Activated CD4-positive, alpha-beta memory T cell treated with anti-CD3 and anti-CD28 coated beads, Interleukin-2, amount 10 ng/mL, durations not matched to agents 7 days and 5 days (primary cell): ENCODE measurements at regions not wholly inside any gene's neighbourhood (a gene's known extent, or its start where the extent isn't known, plus 50 kb on each side); places are given as distances from the start of the nearest gene placed in this dataset.

ENCODE experiments used
- CTCF ChIA-PET: fragments of 350-600 bp; sonication (Branson Sonifier 250); formaldehyde crosslinking; loops from one replicate; lab custom pipeline; 2021; ENCODE audit warnings: antibody characterized with exemption, inconsistent platforms; lab: Charles Lee
- POLR2A ChIA-PET: fragments of 350-600 bp; sonication (Branson Sonifier 250); formaldehyde crosslinking; loops from one replicate; lab custom pipeline; 2021; ENCODE audit warnings: antibody characterized with exemption; lab: Charles Lee
- DNase-seq: peaks from one replicate; pipeline ENCODE4 v3.0.0-alpha.2; 2020
- H3K27ac Mint-ChIP-seq: one replicate; pipeline ENCODE4 v1.8.0; 2021; ENCODE audit warnings: mild to moderate bottlenecking, mixed read lengths
- H3K27me3 Mint-ChIP-seq: one replicate; pipeline ENCODE4 v1.8.0; 2021; ENCODE audit warnings: mixed read lengths
- H3K36me3 Mint-ChIP-seq: one replicate; pipeline ENCODE4 v1.8.0; 2021; ENCODE audit warnings: low read depth, mixed read lengths
- H3K4me1 Mint-ChIP-seq: one replicate; pipeline ENCODE4 v1.8.0; 2021; ENCODE audit warnings: mixed read lengths
- H3K4me3 Mint-ChIP-seq: one replicate; pipeline ENCODE4 v1.8.0; 2021; ENCODE audit warnings: mild to moderate bottlenecking, mixed read lengths
- H3K9me3 Mint-ChIP-seq: one replicate; pipeline ENCODE4 v1.8.0; 2021; ENCODE audit warnings: mixed read lengths

- Mint-ChIP-seq H3K9me3 (no peaks in the 10 kb centered on the region), H3K27me3 (no peaks in the 10 kb centered on the region), H3K4me1 (no peaks in the 10 kb centered on the region), H3K4me3 (no peak overlapping the region), H3K36me3 (no peaks in the 10 kb centered on the region), H3K27ac (no peak overlapping the region)
- CTCF ChIA-PET = no interaction called here
- POLR2A ChIA-PET = no interaction called here
- no peak for DNase-seq
Observed at GRCh38 chr17:14762736-14763479, 462.0 kb downstream of the HS3ST3B1 start.

GRCh38 chr17:14760719-14761411 lies 460.0 kb downstream of the HS3ST3B1 start:
- CTCF ChIA-PET = no interaction called here
- H3K9me3 Mint-ChIP-seq = no peaks in the 10 kb centered on the region
- no peaks in the 10 kb centered on the region for H3K36me3 Mint-ChIP-seq
- no peak overlapping the region for H3K4me3 Mint-ChIP-seq
- POLR2A ChIA-PET = no interaction called here
- no peak overlapping the region for H3K27ac Mint-ChIP-seq
- H3K27me3 Mint-ChIP-seq = no peaks in the 10 kb centered on the region
- DNase-seq = no peak
- no peaks in the 10 kb centered on the region for H3K4me1 Mint-ChIP-seq

- Mint-ChIP-seq H3K4me1 (no peaks in the 10 kb centered on the region), H3K9me3 (no peaks in the 10 kb centered on the region), H3K4me3 (no peak overlapping the region), H3K27ac (no peak overlapping the region), H3K36me3 (no peaks in the 10 kb centered on the region), H3K27me3 (no peaks in the 10 kb centered on the region)
- ChIA-PET POLR2A (no interaction called here), CTCF (no interaction called here)
- no peak for DNase-seq
Observed at GRCh38 chr17:14760212-14760611, 459.3 kb downstream of the HS3ST3B1 start.

GRCh38 chr17:14759325-14759724 lies 458.4 kb downstream of the HS3ST3B1 start:
- H3K4me3 Mint-ChIP-seq = no peak overlapping the region
- H3K27me3 Mint-ChIP-seq = no peaks in the 10 kb centered on the region
- H3K27ac Mint-ChIP-seq = no peak overlapping the region
- H3K9me3 Mint-ChIP-seq = no peaks in the 10 kb centered on the region
- ChIA-PET POLR2A (no interaction called here), CTCF (no interaction called here)
- H3K36me3 Mint-ChIP-seq = no peaks in the 10 kb centered on the region
- DNase-seq = no peak
- no peaks in the 10 kb centered on the region for H3K4me1 Mint-ChIP-seq

- Mint-ChIP-seq H3K9me3 (peaks cover 2% of the 10 kb centered on the region), H3K36me3 (no peaks in the 10 kb centered on the region), H3K4me1 (no peaks in the 10 kb centered on the region), H3K4me3 (no peak overlapping the region), H3K27me3 (no peaks in the 10 kb centered on the region), H3K27ac (no peak overlapping the region)
- CTCF ChIA-PET = no interaction called here
- DNase-seq = no peak
- POLR2A ChIA-PET = no interaction called here
Observed at GRCh38 chr17:14756479-14756878, 455.6 kb downstream of the HS3ST3B1 start.

- POLR2A ChIA-PET = no interaction called here
- CTCF ChIA-PET = no interaction called here
Observed at GRCh38 chr17:14755002-14755401, 454.1 kb downstream of the HS3ST3B1 start.

GRCh38 chr17:14753383-14753782 lies 452.5 kb downstream of the HS3ST3B1 start:
- Mint-ChIP-seq H3K4me1 (no peaks in the 10 kb centered on the region), H3K9me3 (peaks cover 2% of the 10 kb centered on the region), H3K27ac (no peak overlapping the region), H3K4me3 (no peak overlapping the region), H3K27me3 (no peaks in the 10 kb centered on the region), H3K36me3 (no peaks in the 10 kb centered on the region)
- CTCF ChIA-PET = no interaction called here
- POLR2A ChIA-PET = no interaction called here
- no peak for DNase-seq

More at GRCh38 chr17:14755002-14755401, 454.1 kb downstream of the HS3ST3B1 start:
- DNase-seq = no peak
- H3K4me3 Mint-ChIP-seq = no peak overlapping the region
- no peaks in the 10 kb centered on the region for H3K27me3 Mint-ChIP-seq
- peaks cover 2% of the 10 kb centered on the region for H3K9me3 Mint-ChIP-seq
- no peaks in the 10 kb centered on the region for H3K36me3 Mint-ChIP-seq
- H3K4me1 Mint-ChIP-seq = no peaks in the 10 kb centered on the region
- no peak overlapping the region for H3K27ac Mint-ChIP-seq

- no peak for DNase-seq
- POLR2A ChIA-PET = no interaction called here
- Mint-ChIP-seq H3K27me3 (no peaks in the 10 kb centered on the region), H3K4me3 (no peak overlapping the region), H3K4me1 (no peaks in the 10 kb centered on the region), H3K27ac (no peak overlapping the region), H3K9me3 (peaks cover 2% of the 10 kb centered on the region), H3K36me3 (no peaks in the 10 kb centered on the region)
- CTCF ChIA-PET = no interaction called here
Observed at GRCh38 chr17:14752011-14752410, 451.1 kb downstream of the HS3ST3B1 start.

GRCh38 chr17:14750866-14751265 lies 450.0 kb downstream of the HS3ST3B1 start:
- POLR2A ChIA-PET = no interaction called here
- Mint-ChIP-seq H3K27ac (no peak overlapping the region), H3K27me3 (no peaks in the 10 kb centered on the region), H3K4me1 (no peaks in the 10 kb centered on the region), H3K36me3 (no peaks in the 10 kb centered on the region), H3K9me3 (peaks cover 2% of the 10 kb centered on the region), H3K4me3 (no peak overlapping the region)
- CTCF ChIA-PET = no interaction called here
- DNase-seq = no peak

GRCh38 chr17:14749269-14749668 lies 448.4 kb downstream of the HS3ST3B1 start:
- no peaks in the 10 kb centered on the region for H3K27me3 Mint-ChIP-seq
- H3K4me3 Mint-ChIP-seq = no peak overlapping the region
- H3K27ac Mint-ChIP-seq = no peak overlapping the region
- no peak for DNase-seq
- H3K4me1 Mint-ChIP-seq = no peaks in the 10 kb centered on the region
- CTCF ChIA-PET = no interaction called here
- peaks cover 2% of the 10 kb centered on the region for H3K9me3 Mint-ChIP-seq
- POLR2A ChIA-PET = no interaction called here
- H3K36me3 Mint-ChIP-seq = no peaks in the 10 kb centered on the region

- Mint-ChIP-seq H3K27me3 (no peaks in the 10 kb centered on the region), H3K9me3 (peaks cover 2% of the 10 kb centered on the region), H3K27ac (no peak overlapping the region), H3K4me1 (no peaks in the 10 kb centered on the region), H3K4me3 (no peak overlapping the region), H3K36me3 (no peaks in the 10 kb centered on the region)
- DNase-seq = no peak
- CTCF ChIA-PET = no interaction called here
- POLR2A ChIA-PET = no interaction called here
Observed at GRCh38 chr17:14748036-14748710, 447.3 kb downstream of the HS3ST3B1 start.

GRCh38 chr17:14747603-14747950 lies 446.7 kb downstream of the HS3ST3B1 start:
- Mint-ChIP-seq H3K4me3 (no peak overlapping the region), H3K27ac (no peak overlapping the region), H3K36me3 (no peaks in the 10 kb centered on the region), H3K4me1 (no peaks in the 10 kb centered on the region), H3K9me3 (peaks cover 2% of the 10 kb centered on the region), H3K27me3 (no peaks in the 10 kb centered on the region)
- no peak for DNase-seq
- ChIA-PET POLR2A (no interaction called here), CTCF (no interaction called here)

- no peak for DNase-seq
- Mint-ChIP-seq H3K4me1 (no peaks in the 10 kb centered on the region), H3K27me3 (no peaks in the 10 kb centered on the region), H3K9me3 (peaks cover 2% of the 10 kb centered on the region), H3K36me3 (no peaks in the 10 kb centered on the region), H3K4me3 (no peak overlapping the region), H3K27ac (no peak overlapping the region)
- CTCF ChIA-PET = no interaction called here
- POLR2A ChIA-PET = no interaction called here
Observed at GRCh38 chr17:14746822-14747602, 446.1 kb downstream of the HS3ST3B1 start.
